ENCODE measurements at regions not wholly inside any gene's neighbourhood (a gene's known extent, or its start where the extent isn't known, plus 50 kb on each side); places are given as distances from the start of the nearest gene placed in this dataset.
A peak's percentile ranks its signal among the peaks of the same experiment; 100 is the strongest.
"Not testable (repeated sequence)": the region's sequence is repeated elsewhere in the genome, so short reads cannot be mapped to it uniquely, and the experiment has no call there.

DNA sequence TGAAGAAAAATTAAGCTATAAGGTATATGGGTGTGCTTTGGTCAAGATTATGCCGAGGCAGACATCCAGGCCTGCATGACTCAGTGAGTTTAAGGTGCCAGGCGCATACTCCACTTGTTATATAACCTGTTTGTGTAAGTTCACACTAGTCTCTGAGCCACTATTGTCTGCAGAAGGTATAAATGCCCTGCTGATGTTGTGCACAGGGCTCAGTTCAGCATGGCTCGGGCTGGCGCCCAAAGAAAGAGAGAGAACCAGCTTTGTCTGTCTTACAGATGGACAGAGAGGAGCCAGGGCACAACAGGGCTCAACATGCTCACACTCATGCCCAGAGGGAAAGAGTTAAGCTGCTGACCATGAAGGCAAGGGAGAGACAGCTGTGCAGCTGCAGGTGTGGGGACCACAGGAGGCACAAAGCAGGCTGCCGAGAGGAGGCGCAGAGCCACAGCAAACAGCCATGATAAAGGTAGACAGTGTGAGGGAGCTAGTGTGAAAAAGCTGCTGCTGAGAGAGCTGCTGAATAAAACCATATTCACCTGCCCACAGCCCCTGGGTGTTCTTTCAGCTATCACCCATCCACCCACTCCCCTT lies 1587.6 kb upstream of the C9orf72 start:
- DNase-seq (ENCODE audit: low read depth) = no peak

DNA sequence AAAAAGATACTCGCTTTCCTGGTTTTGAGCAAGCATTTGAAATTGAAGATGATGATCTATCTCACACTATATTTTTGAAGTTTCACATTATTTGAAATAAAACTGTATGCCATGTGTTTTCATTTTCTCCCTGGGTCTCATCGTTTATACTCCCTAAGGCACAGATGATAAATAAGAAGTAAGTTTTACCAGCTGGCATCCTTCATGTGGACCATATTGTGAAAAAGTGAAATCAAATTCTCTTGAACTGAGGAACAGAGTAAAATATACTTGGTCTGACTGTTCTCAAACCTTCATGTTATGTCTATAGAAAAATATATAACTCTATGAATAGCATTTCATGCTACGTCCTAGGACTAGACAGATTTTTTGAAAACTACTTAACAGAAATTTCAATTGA lies 1600.9 kb upstream of the C9orf72 start:
- no peak for DNase-seq (ENCODE audit: low read depth)

DNA sequence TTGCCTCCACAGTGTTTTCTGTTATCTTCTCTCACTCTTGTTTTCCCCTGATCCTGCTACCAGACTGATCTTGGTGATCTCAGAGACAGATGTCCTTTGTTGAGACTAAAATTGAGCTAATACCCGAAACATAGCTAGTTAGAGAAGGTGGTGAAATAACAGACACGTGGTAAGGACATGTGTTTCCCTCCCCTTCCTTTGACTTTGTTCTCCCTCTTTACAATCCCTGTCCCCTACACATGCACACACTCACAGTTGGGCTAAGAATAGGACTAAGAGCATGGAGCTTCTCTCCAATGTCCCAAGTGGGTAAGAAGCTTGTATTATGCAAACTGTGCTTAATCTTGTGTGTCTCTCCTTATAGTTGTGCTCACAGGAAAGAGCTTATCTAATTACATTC lies 1603.0 kb upstream of the C9orf72 start:
- no peak for DNase-seq (ENCODE audit: low read depth)

DNA sequence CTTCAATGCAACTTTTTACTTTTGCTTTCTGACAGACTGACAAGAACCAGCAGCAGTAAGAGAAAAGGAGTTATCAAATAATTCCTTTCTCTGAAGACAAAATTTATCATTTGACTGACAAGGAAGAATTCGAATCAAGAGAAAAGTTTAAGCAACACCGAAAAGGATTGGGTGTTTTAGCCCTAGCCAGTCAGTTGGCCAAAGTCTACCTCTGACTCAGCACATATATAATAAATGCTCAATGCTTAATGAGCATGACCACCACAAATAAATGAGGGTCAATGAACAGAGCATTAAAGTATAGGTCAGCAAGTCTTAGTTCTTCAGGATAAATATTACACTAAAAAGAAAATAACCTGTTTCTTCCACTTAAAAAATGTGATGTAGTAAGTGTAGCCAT lies 1603.5 kb upstream of the C9orf72 start:
- no peak for DNase-seq (ENCODE audit: low read depth)

DNA sequence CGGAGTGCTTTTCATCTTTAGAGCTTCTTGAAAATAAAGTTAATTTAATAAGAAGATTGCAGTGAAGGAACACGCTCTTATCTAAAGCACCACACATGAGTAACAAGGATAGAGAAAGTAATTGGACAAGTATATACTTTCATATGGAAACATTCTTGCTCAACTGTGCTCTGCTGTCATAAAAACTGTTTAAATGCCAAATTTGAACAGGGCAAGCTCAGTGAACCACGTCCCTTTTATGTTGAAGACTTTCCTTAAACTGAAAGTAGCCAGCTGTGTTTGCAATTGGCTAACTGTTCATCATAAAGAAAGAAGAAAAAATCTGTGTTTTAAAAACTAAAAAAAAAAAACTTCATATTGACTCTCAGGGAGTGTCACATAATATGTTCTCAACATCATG lies 1610.7 kb upstream of the C9orf72 start:
- no peak for DNase-seq (ENCODE audit: low read depth)

DNA sequence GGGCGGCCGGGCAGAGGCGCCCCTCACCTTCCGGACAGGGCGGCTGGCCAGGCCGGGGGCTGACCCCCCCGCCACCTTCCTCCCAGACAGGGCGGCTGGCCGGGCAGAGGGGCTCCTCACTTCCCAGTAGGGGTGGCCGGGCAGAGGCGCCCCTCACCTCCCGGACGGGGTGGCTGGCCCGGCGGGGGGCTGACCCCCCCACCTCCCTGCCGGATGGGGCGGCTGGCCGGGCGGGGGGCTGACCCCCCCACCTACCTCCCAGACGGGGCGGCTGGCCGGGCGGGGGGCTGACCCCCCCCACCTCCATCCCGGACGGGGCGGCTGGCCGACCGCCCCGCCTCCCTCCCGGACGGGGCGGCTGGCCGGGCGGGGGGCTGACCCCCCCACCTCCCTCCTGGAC lies 1615.5 kb upstream of the C9orf72 start:
- DNase-seq (ENCODE audit: low read depth) = not testable (repeated sequence)

DNA sequence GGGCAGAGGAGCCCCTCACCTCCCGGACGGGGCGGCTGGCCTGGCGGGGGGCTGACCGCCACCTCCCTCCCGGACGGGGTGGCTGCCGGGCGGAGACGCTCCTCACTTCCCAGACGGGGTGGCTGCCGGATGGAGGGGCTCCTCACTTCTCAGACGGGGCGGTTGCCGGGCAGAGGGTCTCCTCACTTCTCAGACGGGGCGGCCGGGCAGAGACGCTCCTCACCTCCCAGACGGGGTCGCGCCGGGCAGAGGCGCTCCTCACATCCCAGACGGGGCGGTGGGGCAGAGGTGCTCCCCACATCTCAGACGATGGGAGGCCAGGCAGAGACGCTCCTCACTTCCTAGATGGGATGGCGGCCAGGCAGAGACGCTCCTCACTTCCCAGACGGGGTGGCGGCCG lies 1615.9 kb upstream of the C9orf72 start:
- DNase-seq (ENCODE audit: low read depth) = not testable (repeated sequence)

DNA sequence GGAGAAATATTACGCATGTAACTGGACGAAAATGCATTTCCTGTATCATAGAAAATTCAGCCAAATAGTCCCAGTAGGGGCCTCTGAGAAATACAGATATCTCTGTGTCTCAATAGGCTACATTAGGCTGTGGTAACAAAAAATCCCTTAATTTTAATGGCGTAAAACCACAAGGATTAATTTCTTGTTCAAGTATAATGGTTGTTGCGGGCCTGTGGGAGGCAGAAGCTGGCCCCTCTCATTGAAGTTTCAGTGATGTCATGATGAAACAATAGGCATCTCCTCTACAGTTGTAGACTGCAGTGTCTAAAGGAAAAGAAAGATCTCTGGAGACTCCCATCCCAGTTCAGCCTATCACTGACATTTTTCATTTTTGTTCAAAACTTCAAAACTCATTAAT lies 1625.6 kb upstream of the C9orf72 start:
- DNase-seq (ENCODE audit: low read depth) = no peak

DNA sequence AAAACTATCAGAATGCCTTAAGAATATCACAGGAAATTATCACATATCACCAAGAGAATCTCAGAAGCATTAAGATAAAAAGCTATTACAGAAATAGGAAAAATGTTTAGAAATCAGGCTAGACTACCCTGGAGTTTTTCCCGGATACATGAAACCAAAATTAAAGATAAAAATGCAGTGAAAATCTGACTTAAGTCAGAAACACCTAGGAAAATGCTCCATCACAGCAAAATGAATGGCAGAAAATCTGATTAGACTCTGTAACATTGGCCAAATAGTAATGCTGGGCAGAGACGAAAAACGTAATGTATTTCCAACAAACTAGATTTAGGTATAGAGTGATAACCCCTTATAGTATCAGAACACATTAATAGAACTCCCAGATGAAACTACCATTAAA lies 1626.7 kb upstream of the C9orf72 start:
- no peak for DNase-seq (ENCODE audit: low read depth)

DNA sequence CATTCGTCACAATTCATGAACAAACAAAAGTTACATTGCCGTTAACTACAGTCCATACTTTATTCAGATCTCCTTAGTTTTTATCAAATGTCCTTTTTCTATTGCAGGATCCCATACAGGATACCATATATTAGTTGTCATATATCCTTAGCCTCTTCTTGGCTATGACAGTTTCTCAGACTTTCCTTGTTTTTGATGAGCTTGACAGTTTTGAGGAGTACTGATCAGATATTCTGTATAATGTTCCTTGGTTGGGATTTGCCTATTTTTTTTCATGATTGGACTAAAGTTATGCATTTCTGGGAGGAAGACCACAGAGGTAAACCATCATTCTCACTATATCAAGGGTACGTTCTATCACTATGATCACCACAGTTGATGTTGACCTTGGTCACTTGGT lies 1627.4 kb upstream of the C9orf72 start:
- DNase-seq (ENCODE audit: low read depth) = no peak

DNA sequence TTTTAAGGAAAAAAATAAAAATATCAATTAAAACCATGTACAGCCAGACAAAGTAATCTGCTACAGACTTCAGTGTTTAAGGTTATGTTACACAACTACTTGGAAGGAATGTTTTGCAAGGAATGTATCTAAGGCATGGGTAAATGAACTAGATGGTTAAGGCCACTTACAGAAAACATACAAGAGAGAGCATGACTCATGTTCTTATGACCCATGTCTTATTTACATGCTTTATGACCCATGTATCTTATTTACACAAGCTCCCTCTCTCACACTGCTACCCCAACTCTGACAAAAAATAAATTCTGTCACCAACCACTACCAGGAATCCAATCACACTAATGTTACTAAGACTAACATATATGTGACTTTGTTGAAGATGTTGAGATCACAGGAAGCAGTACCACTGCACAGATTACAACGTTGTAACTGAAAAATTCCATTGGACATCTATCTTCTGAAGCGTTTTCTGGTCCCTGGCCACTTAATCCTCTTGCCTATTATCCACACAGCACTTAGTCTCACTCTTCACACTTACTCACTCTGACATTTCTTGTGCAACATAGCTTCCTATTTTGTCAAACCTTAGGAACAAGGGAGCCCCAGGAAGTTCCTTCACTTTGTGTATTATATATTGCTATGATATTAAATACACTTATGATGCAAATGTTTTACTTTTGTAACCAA lies 1630.1 kb upstream of the C9orf72 start:
- no peak for DNase-seq (ENCODE audit: low read depth)

DNA sequence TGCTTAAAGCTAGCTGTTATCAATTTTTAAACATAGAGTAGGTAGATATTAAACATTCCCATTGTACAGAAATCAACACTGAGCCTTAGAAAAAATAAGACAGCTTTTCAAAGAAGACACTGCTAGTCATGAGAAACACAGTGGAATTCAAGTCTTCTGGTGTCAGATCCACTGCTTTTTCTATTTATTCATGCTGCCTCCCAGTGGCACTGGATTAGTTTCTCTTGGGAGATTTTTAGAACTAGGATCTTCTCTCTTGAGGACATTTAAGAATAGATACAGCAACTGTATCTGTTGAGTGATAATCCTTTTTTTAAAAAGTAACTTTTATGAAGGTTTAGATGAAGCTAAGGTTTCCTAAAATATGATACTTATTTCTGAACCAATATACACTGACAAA lies 1635.4 kb upstream of the C9orf72 start:
- DNase-seq (ENCODE audit: low read depth) = no peak

DNA sequence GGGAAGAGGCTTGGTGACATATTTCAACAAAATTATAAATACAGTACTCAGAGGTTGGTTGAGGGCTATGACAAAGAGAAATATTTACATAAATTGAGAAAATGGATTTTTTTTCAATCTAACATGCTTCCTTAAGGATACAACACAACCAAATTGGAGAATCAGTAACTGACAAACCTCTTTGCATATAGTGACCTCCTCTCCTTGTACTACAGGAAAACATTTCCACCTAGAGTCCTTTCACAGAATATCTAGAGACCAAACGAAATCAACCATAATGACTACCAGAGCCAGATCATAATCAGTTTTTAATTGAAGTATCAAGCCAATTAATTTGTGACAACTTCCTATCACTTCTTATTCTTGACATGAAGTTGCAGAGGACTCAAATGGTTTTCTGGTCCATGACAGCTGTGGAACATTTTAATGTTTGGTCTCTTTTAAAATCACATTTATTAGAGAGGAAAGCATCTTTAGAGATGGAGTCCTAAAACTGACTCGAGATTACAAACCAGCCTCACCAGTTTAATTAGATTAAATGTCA lies 1636.5 kb upstream of the C9orf72 start:
- no peak for DNase-seq (ENCODE audit: low read depth)

DNA sequence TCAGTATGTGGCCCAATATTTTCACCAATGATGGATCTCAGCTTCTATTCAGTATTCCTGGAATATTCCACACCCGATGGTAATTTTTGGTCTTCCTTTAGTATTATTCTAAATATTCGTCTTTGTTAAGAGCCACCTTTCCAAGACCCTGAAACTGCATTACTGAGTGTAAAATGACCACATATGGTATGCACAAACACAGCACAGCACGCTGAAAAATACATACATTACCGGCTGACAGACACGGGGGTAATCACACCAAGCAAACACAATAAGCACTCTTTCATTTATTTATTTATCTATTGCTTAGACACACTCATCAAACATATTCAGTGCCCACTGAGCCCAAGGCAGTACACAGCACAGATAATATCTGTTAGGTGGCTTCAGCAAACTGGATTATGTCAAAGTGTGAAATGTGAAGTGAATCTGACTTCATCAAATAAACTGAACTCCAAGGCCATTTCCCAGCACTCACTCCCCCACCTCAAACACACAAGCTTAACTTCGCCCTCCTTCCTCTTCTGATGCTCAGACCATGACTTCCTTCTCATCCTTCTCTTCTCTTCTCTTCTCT lies 1637.8 kb upstream of the C9orf72 start:
- DNase-seq (ENCODE audit: low read depth) = no peak

DNA sequence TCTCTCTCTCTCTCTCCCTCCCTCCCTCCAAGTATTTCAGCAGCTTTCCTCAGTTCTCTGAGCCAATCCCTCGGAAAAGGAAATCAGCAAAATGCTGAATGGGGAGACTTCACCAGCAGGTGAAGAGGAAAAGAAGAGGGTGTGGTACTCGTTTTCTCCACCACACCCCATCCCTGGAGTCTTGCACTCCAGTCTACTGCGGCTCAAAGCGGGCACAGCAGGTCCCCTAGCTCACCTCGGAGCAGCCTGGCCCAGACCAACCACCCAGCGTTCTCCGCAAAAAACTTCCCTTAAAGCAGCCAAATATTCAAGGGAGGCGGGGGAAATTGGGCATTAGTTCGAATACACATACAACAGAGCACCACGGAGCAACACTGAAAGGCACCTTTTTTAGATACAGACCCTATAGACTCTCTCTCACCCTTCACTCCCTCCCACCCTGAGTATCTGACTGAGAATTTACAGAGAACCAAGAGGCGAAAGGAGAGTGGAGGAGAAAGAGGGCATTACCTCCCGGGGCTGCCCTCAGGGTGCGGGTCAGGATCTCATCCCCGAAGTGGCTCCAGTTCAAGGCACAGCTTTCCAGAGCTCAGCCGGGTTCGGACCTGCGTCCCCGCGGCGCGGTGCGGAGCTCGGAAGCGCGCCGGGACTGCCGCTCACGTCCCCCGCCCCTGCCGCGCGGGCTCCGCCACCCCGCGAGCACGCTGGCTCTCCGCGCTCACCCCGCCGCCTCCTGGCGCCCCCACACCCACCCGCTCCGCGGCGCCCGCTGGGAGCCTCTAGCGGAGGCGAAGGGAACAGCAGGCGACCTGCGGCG lies 1638.5 kb upstream of the C9orf72 start:
- peak; percentile 7 for DNase-seq (ENCODE audit: low read depth)

DNA sequence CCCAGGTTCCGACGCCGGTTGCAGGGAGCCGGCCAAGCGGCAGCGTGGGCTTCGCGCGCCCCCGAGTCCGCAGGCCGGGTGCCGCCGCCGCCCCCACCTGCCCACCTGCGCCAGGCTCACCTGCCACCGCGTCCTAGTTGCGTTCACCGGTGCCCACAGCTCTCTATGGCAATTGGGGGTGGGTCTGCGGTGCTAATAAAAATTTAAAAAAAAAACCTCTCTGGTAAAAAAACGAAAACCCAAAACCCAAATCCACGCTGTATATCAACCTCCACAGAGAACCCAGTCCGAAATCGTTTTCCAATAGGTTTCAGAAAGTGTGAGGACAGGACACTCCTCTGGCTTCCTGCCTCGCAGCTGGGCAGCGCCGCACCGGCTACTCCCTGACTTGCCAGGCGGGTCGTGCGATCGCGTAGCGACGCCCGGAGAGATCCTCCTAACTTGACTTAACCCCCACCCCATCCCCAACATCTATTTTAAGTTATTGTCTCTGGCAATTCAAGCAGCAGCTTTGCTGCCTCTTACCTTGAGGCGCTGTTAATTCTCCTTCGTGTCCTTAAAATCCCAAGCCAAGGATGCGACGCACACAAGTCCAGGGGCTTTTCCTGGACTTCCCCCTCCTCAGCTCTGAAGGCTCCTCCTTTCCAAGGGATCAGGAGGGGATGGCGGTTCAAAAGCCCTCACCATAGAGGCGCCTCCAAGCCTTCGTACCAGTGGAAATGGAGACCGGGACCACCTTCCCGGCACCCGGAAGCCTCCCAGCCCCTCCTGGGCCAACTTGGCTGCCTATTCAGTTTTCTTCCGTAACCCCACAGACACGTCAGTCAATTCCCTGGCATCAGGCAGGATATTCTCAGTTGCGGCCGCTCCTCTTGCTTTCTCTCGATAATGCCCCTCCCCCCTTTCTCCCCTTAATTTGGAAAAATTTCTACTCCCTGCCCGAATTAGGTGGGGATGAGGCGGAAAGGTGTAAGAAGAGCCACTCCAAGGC lies 1639.4 kb upstream of the C9orf72 start:
- no peak for DNase-seq (ENCODE audit: low read depth)

DNA sequence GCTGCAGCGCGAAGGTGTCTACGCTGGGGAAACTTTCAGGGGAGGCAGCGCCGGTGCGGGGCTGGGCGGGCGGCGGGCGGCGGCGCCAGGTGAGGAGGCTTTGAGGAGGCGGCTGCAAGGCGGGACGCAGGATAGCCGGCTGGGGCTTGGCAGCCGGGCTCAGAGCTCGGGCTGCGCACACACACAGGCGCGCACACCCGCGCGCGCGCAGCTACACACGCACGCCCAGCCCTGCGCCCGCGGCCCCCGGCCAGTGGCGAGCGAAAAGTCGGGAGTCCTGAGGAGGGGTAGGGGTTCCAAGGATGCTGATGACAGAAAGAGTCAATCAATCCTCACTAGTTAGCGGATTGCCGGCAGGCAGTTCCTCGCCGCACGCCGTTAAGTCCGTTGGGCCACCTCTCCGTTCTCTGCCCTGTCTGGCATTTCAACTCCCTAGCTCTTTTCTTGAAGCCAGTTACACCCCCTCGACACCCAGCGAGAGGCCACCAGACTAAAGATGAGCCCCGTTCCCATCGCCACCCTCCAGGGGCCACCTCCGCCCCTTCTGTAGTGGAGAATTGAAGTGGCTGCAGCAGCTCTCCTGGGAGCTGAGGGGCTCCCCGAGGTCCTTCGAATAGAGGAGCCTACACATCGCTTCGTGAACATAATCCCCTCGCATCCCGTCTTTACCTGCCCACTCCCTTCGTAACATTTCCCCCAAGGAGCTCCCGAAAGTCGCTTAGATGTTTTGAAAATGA lies 1640.3 kb upstream of the C9orf72 start, which contains the start of gene LINGO2:
Gene LINGO2, minus strand, starts transcription at position 185 of the 737 bp plus-strand sequence.
- DNase-seq (ENCODE audit: low read depth) = no peak

DNA sequence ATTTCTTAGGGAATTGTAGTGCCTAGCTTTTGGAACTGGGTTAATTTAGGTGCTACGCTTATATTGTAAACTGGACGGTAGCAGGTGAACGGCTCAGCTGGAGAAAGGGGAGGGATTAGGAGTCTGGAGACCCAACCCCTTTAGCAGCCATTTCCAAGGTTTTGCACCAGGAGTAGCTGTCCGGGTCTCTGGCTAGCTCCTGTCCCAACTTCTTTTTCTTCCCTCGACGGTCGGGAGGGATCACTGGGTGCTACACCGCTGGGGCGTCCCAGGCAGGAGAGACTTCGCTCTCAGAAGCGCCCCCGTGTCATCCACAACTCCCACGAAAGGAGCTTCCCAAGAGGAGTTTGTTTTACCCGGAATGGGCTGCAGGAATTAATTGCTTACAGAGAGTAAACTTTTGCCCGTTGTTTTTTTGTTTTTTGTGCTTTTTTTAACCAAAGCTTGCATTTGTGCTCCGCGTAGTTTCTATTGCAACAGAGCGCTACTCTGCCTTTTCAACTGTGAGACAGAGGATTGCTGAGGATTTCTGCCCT lies 1640.9 kb upstream of the C9orf72 start:
- DNase-seq (ENCODE audit: low read depth) = no peak

DNA sequence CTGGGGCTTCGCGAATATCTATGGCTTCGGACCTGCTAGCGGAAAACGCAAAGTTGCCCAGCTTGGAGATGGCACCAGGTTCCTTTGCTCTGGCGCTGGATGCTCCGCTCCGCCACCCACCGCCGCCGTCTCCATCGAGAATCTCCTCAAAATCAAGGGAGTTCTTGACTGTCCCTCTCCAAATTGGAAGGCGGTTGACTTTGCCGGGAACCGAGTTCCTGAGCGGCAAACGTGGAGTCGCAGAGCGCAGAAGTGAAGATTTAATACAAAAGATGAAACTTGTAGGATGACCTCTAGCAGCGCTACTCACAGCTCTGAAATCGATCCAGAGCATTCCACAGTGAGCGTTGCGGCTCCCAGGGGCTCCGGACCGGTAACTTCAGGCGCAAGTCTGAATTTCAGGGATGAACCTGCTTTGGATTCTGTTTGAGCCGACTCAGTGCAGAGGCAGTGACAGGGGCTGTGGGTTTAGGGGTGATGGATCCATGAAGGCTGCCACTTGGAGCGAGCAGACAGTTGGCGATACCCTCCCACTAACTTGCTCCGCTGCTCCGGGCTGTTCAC lies 1641.5 kb upstream of the C9orf72 start:
- DNase-seq (ENCODE audit: low read depth) = no peak

DNA sequence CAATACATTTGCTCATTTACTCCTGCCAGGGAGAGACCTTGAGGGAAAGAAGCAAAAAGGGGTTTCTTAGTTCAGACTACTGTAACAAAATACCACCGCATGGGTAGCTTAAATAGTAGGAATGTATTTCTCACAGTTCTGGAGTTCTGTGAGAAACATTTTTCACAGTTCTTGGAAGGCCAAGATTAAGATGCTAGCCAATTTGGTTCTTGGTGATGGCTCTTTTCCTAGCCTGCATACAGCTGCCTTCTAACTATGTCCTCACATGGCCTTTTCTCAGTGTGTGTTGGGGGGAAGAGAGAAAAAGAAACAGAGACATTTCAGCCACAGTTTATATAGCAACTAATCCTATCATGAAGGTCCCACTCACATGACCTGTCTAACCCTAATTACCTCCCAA lies 1644.7 kb upstream of the C9orf72 start:
- DNase-seq (ENCODE audit: low read depth) = no peak

Data from stromal cell of bone marrow (primary cell).